ENCODE measurements at regions not wholly inside any gene's neighbourhood (a gene's known extent, or its start where the extent isn't known, plus 50 kb on each side); places are given as distances from the start of the nearest gene placed in this dataset.
"Not testable (repeated sequence)": the region's sequence is repeated elsewhere in the genome, so short reads cannot be mapped to it uniquely, and the experiment has no call there.

DNA sequence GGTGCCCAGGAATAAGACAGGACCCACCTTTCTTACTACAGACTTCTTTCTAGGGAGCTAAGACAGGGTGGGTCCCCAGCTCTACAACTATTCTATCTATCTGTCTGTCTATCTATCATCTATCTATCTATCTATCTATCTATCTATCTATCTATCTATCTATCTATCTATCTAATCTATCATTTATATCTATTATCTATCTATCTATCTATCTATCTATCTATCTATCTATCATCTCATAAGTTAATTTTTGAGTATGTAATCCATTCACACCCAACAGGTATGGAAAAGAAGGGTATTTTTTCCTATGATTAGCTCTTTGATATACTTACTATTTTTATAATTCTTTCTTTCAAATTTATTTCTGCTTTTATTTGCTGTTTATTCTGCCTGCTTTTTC lies 55.9 kb downstream of the BAMBI start:
- DNase-seq (ENCODE audit: low read depth): no peak

DNA sequence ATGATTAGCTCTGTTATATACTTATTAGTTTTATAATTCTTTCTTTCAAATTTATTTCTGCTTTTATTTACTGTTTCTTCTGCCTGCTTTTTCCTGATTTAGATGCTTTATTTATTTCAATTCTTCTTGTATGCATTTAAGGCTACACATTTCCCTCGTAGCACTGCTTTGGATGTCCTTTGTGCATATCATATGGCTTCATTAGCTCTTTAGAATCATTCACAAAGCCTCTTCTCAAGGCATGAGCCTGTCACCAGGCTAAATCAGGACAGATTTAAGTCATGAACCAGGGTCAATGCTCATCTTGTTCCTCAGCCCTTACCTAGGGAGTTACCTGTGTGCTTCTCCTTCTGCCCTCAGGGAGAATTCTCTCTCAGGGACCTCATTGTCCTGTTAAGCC lies 56.3 kb downstream of the BAMBI start:
- DNase-seq (ENCODE audit: low read depth): no peak

DNA sequence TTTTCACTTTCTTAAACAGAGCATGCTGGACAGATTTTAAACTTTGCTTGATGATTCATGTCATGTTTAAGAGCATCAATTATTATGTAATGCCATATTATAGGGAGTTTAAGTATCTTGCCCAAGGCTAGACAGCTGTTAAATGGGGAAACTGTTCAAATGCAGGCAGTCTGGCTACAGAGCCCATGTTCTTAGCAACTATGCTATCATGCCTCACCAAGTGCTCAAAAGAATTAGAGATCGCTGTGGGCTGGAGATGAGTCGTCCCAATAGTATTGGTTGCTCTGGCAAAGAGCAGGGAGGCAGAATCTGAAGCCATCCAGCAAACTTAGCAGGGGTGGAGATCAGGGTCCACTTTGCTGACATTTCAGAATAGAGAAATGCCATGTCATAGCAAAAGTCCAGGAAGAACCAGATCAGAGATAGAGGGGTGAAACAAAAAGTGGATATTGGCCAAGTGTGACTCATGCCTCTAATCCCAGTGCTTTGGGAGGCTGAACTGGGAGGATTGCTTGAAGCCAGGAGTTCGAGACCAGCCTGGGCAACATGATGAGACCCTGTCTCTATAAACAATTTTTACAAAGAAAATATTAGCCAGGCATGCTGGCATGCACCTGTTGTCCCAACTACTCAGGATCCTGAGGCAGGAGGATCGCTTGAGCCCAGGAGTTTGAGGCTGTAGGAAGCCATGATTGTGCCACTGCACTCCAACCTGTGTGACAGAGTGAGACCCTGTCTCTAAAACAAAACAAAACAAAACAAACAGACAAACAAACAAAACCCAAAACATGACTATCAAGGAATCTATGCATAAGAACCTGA lies 57.8 kb downstream of the BAMBI start:
- peak; percentile 28 for DNase-seq (ENCODE audit: low read depth)

DNA sequence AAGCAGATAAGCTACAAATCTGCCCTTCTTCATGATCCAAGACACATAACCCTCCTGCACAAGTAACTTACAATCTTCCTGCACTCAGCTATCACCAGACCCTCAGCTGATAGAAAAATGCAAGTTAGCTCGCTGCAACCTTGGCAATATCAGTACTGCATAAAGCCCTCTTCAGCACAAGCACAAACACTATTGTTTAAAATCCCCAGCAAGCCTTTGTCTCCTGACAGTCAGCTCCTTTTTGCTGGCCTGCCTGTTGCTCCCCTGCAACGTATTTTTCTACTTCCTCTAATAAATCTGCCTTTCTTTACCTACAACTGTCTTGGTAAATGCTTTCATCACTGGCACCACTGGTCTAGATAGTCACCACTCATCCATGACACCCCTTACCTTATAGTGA lies 59.8 kb downstream of the BAMBI start:
- DNase-seq (ENCODE audit: low read depth): no peak

DNA sequence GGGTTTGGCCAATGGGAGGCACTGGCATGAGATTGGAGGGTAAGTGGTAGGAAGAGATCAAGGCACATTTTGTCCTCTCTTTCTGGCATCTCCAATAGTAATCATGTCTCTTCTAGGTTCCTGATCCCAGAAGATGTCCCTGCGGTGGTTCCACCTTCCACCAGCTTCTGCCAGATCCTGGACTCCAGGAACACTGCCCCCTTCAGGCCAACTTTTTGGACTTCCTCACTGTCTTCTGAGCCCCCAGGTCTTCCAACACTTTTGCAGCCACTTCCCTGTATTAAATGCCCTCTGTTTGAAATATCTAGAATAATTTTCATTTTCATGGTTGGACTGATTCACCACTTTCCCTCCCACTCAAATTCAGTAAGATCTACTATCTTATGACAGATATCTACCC lies 60.9 kb downstream of the BAMBI start:
- DNase-seq (ENCODE audit: low read depth): no peak

DNA sequence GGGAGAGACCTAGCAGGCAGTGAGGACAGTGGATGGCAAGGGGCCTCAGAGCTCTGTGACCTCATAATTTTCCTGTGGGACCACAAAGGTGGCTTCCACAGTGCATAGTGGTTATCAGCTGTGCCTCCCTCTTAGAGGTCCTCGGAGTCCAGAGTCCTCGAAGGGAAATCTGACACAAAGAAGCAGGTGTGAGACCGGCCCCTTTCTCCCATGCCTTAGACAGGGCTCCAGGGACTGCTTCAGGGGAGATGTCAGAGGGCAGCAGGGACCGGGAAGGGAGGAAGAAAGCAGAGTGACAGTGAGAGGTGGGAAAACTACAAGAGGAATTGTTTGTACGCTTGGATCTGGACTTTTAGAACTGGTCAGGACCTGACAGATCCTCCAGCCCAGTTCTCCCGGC lies 66.3 kb downstream of the BAMBI start:
- DNase-seq (ENCODE audit: low read depth): no peak

DNA sequence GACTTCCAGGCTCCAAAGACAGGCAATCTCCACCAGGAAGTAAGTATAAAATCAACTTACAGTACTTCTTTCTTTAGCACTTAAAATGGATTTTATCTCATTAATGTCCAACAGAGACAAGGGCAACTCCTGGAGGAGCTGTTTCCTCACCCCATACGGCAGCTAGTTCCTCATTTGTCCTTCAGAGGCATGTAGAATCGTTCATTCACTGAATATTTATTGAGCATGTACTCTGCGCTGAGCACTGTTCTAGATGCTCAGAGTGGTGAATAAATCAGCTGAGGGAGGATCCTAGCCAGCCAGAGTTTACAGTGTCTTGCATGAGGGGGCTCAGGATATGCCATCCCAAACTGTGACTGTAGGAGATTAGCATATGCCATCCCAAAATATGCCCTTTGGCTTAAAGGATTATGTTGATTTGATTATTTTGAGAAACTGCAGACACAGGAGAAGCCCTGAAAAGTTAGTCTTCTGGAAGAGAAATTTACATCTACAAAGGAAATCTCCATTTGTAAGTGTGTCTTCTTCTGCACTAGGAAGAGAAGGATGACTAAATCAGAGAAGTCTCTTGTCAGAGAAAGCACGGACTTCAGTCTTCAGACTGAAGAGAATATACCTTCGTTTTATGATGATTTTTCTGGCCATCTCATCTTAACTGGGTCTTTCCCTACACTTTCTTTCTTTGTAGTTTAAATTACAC lies 66.9 kb downstream of the BAMBI start:
- no peak for DNase-seq (ENCODE audit: low read depth)

DNA sequence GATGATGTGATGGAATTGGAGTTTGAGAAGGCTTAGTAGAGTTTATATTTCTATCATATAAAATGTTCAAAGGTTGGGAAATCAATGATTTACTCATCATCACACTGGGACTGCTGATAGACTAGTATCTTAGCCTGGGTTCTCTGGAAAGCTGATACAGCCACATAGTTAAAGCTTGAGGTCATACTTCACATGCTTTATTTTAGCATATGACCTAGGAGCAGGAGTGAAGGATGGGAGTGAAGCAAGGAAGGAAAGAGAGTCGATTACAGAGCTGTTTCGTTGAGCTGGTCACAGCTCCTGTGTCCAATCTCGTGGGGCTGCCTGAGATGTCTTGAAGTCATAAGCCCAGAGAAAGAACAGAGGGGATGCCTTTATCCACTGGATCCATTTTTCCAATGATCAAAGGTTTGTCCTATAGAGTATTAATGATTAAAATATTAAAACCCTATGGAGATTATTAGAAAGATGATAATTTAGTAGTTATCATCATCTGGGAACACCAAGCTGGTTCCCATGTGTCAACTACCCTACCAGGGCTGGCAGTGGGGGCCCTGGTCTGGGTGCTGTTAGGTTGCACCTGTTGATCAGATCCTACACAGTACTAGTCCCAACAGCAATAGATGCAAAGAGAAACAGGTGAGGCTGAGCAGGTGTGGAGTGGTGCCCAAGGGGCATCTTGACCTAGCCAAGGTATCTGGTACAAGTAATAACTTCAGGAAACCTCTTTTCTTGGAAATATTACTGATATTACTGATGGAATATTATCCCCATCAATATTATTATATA lies 77.8 kb downstream of the BAMBI start:
- DNase-seq (ENCODE audit: low read depth): peak; percentile 30

DNA sequence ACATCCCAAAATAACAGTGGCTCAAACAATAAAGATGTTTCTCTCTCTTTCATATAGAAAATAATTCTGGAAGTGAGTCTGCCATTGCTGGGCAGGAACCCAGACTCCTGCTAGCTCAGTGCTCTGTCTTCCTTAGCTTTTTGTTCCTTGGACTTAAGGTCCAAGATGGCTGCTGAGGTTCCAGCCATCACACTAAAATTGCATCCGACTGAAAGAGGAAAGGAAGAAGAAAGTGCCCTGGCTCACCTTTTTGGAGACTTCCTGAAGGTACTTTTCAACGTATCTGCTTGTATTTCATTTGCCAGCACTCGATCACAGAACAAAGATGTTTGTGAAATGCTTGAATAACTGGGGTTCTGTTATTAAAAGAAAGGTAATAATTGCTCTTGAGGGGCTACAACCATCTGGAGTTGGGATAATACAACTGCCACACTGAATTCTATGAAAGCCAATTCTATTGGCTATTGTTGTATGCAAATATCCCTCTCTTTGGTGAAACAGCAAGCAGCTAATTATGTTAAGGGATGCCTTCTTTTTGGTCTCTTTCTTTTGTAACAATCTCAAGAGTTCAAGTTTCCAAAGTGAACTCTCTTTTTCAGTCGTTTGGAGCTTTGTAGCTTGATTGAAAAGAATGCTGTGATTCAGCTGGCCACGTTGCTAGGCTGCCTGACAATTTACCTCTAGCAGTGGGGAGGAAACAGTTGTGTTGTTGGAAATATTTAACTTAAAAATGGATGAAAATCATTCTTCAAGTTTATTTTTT lies 83.9 kb downstream of the BAMBI start:
- DNase-seq (ENCODE audit: low read depth): no peak

DNA sequence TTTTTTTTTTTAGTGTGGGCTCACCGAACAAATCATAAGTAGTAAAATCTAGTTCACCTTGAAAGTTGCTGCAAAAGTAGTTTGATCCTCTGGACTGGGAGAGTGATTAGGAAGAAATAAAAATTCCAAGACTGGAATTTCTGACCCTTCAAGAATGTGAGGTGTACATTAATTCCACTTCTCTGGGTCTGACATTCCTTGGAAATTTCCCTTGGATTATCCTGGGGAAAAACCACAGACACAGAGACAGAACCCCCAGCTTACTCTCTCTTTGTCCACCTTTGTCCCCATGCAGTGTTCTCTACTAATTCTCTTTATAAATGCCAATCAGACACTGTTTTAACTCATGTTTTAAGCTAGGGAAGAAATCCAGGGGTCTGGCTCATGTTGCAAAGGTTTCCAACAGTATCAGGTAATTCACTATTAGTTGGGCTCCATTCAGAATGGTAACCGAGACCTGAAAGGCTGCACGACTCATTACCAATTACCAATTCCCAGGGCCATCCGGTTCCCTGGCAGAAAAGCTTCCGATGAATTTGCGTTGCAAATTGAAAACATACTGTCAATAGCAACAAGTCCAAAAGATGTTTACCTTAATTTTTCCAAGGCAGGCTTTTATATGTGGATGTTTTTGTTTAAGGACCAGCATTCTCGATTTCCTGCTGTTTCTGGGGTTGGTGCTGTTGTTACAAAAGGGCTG lies 86.3 kb downstream of the BAMBI start:
- DNase-seq (ENCODE audit: low read depth): no peak

DNA sequence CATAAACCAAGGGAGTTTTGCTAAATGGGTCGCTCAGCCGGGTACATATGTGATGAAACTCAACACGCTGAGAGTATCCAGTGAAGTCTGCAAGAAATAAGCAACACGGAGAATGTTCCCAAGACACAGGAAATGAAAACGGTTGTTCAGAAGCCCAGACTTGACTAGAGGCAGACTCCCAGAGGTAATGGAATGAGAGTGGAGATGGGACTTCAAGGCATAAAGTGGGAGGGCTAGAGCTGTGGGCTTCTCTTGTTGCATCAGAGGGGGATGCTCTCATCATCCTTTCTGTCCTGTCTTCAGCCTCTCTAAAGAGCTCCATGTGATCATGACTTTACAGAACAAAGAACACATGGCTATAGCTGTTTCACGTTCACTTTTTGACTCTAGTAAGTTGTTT lies 88.3 kb downstream of the BAMBI start:
- no peak for DNase-seq (ENCODE audit: low read depth)

DNA sequence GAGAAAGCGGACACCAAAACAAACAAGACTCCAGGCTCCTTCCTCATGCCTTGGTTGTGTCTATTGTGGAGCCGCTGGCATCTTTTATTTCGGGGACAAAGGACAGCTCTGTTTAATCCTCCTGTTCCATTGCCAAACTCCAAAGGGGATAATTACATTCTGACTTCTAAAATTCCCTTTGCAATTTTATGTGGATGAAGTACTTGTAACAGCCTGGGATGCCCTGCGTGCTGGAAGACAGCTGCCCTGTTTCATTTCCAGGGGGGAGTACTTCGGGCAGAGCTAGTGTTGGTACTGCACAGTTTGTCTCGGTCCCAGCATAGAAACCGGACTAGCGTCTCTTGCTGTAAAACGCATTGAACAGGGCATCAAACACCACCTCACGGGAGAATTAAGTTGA lies 90.9 kb downstream of the BAMBI start:
- no peak for DNase-seq (ENCODE audit: low read depth)

DNA sequence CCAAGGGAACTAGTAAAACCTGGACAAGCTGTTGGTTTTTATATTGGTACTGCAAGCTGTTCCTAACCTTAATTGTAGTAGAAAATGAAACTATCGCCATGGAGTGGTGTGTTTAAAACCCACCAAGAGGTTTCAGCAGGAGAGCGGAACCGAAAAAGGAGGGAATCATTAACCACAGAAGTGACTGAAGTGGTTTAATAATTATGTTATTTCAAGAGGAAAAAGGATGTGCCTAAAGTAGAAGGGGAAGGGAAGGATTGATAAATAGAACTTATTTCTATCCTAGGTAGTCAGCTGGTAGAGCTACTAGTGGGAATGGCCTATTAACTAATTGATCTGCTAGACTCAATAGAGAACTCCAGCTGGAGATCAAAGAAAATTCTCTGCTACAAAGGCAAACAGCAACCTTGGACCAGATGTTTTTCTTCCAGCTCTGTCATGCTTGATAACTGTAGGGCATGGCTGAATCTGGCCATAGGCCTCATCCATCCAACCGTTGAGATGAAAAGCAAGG lies 91.8 kb downstream of the BAMBI start:
- no peak for DNase-seq (ENCODE audit: low read depth)

DNA sequence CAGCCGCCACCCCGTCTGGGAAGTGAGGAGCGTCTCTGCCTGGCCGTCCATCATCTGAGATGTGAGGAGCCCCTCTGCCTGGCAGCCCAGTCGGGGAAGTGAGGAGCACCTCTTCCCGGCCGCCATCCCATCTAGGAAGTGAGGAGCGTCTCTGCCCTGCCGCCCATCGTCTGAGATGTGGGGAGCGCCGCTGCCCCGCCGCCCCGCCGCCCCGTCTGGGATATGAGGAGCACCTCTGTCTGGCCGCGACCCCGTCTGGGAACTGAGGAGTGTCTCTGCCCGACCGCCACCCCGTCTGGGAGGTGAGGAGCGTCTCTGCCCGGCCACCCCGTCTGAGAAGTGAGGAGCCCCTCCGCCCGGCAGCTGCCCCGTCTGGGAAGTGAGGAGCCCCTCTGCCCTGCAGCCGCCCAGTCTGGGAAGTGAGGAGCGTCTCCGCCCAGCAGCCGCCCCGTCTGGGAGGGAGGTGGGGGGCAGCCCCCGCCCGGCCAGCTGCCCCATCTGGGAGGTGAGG lies 94.3 kb downstream of the BAMBI start:
- not testable (repeated sequence) for DNase-seq (ENCODE audit: low read depth)

DNA sequence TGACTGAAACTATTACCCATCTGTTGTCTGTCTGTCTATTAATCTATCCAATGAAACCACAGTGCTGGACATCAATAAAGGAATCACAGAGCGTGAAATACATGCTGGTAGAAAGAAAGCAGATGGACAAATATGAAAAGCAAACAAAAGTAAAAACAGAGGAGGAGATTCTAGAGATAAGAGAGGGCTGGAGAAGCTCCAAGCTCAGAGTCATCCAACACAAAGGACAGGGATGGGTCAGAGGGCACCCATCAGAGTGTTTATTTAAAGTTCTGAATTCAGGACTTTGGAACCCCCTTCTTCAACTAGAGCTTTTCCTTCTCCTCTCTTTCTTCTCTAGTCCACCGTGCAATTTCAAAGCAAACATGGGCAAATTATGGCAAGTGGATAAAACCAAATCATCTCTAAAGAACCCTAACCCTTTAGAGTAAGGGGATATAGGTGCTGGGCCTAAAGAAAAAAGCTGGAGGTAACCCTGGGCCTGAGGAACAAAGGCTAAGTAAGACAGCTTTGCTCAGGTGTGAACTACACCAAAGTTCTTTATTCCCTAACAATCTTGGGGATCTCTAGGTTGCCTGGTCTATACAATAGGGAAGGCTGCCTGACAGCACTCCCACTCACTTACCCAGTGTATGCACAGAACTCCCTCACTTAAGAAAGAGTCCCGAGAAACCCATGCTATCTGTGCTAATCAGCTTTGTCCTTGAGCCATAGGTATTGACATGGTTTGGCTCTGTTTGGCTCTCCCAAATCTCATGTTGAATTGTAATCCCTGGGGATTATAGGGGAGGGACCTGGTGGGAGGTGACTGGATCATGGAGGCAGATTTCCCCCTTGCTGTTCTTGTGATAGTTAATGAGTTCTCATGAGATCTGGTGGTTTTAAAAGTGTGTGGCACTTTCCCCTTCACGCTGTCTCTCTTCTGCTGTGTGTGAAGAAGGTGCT lies 97.0 kb downstream of the BAMBI start:
- DNase-seq (ENCODE audit: low read depth): no peak

DNA sequence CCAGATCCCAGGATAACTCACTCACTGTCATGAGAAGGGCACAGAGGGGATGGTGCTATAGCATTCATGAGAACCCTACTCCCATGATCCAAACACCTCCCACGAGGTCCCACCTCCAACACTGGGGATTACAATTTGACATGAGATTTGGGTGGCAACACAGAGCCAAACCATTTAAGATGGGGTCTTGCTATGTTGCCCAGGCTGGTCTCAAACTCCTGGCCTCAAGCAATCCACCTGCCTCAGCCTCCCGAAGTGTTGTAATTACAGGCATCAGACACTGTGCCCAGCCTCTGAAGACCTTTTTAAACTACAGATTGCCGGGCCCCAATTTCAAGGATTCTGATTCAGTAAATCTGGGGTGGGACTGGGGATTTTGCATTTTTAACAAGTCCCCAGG lies 98.5 kb downstream of the BAMBI start:
- DNase-seq (ENCODE audit: low read depth): no peak

DNA sequence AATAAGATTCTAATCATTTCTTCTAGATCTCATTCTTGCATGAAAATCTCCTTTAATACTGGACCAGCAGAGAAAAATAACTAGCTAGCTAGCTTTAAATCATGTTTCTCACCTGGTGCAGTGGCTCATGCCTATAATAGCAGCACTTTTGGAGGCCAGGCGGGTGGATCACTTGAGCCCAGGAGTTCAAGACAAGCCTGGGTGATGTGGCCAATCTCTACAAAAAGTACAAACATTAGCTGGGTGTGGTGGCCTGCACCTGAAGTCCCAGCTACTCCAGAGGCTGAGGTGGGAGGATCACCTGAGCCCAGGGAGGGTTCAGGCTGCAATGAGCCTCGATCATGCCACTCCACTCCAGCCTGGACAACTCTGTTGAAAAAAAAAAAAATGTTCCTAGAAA lies 99.2 kb downstream of the BAMBI start:
- DNase-seq (ENCODE audit: low read depth): no peak

DNA sequence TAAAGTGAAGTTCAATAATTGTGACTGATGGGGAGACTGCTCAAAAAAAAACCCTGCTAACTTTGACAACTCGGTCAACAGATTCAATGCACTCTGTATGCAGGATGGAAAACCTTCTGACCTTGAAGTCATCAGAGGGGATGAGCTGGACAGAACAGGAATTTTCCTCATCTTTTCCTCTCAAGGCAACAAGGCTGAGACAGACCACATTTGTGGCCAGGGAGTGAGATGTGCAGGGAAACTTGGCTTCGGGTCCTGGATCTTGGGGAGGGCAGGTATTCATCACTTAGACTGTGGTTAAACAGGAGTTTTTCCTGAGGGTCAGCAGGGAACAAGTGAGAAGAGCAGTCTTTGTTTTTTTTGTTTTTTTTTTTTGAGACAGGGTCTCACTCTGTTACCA lies 100.6 kb downstream of the BAMBI start:
- no peak for DNase-seq (ENCODE audit: low read depth)

DNA sequence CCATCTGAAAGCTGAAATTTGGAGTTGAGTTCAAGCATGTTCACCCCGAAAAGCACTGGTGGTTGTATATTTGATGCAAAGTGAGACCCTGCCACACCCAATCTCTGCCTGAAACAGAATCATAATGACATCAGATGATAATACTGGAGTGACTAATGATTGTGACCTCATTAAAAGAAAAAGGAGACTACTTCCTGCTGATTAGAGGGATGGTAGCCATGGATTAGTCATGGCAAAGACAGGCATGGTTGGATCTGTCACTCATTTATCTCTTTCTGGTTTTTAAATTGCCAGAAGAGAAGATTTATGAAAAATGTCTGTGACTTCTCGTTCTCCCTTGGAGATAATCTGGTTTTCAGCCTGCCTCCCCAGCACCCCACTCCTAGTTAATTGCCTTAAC lies 101.2 kb downstream of the BAMBI start:
- DNase-seq (ENCODE audit: low read depth): no peak

Data from myocyte (in vitro differentiated cells).